ENCODE measurements at regions not wholly inside any gene's neighbourhood (a gene's known extent, or its start where the extent isn't known, plus 50 kb on each side); places are given as distances from the start of the nearest gene placed in this dataset.

GRCh38 chr2:117128461-117128860 lies 686.0 kb upstream of the DDX18 start:
- TF ChIP-seq CTCF (IDR thresholded peaks at IDR 0.05; ENCODE audit: low read length) = no peak
- no peak for TF ChIP-seq EZH2 (IDR thresholded peaks at IDR 0.05; ENCODE audit: borderline replicate concordance, low read length)
